A673 (cell line): ENCODE measurements at regions not wholly inside any gene's neighbourhood (a gene's known extent, or its start where the extent isn't known, plus 50 kb on each side); places are given as distances from the start of the nearest gene placed in this dataset.

Experiments used
- BruUV-seq: library from RNA; stranded (reverse); fragments of 400-500 nt; replicated peaks from 2 replicates; lab custom pipeline; 2021; lab: Mats Ljungman, UMichigan
- CTCF ChIA-PET: fragments of 300-600 bp; sonication (Branson Sonifier 250); formaldehyde crosslinking; loops from one replicate; lab custom pipeline; 2022; ENCODE audit warnings: antibody characterized with exemption; lab: Charles Lee
- POLR2A ChIA-PET: fragments of 300-600 bp; sonication (Branson Sonifier 250); formaldehyde crosslinking; loops from one replicate; lab custom pipeline; 2022; ENCODE audit warnings: antibody characterized with exemption; ENCODE audit not compliant: low non-redundant PET; lab: Charles Lee
- DNase-seq: peaks from one replicate; pipeline ENCODE4 v3.0.0-alpha.2; 2015; ENCODE audit warnings: low spot score
- H3K27ac ChIP-seq: fragments of 200-600 bp; sonication (generic); 2 replicates; pipeline ENCODE4 v1.5.1; 2016; ENCODE audit warnings: mixed run types, low read depth, mild to moderate bottlenecking, mixed read lengths, antibody characterized with exemption, low read length; ENCODE audit not compliant: poor library complexity, severe bottlenecking
- H3K27me3 ChIP-seq: fragments of 200-600 bp; sonication (generic); replicated peaks from 2 replicates; pipeline ENCODE4 v1.6.1; 2017; ENCODE audit warnings: mixed run types, low read depth, mild to moderate bottlenecking, mixed read lengths, antibody characterized with exemption, low read length; ENCODE audit not compliant: insufficient read depth, poor library complexity
- H3K36me3 ChIP-seq: fragments of 200-600 bp; sonication (generic); 2 replicates; pipeline ENCODE4 v1.6.1; 2016; ENCODE audit warnings: mixed run types, mild to moderate bottlenecking, mixed read lengths, antibody characterized with exemption, low read length; ENCODE audit not compliant: insufficient read depth, poor library complexity, severe bottlenecking
- H3K4me1 ChIP-seq: fragments of 200-600 bp; sonication (generic); 2 replicates; pipeline ENCODE4 v1.6.1; 2017; ENCODE audit warnings: mixed run types, mild to moderate bottlenecking, mixed read lengths, antibody characterized with exemption, low read length; ENCODE audit not compliant: insufficient read depth, poor library complexity, severe bottlenecking
- H3K4me3 ChIP-seq: fragments of 200-600 bp; sonication (generic); 2 replicates; pipeline ENCODE4 v1.5.1; 2016; ENCODE audit warnings: low read depth, mixed run types, mild to moderate bottlenecking, mixed read lengths, low read length; ENCODE audit not compliant: poor library complexity, severe bottlenecking
- H3K9me3 ChIP-seq: fragments of 200-600 bp; sonication (generic); 2 replicates; pipeline ENCODE4 v1.6.1; 2016; ENCODE audit warnings: mixed run types, low read depth, mild to moderate bottlenecking, mixed read lengths, antibody characterized with exemption, low read length; ENCODE audit not compliant: poor library complexity, severe bottlenecking
- CTCF ChIP-seq: fragments of 300-800, 200-600 bp; sonication (generic); conservative IDR thresholded peaks from 2 replicates; pipeline ENCODE4 v1.5.1; 2017; ENCODE audit warnings: low read depth, mild to moderate bottlenecking, antibody characterized with exemption, low read length, moderate library complexity, mixed read lengths
- EZH2 ChIP-seq: fragments of 200-600 bp; sonication (generic); IDR thresholded peaks from 2 replicates; pipeline ENCODE4 v1.6.1; 2017; ENCODE audit warnings: borderline replicate concordance, low read depth, mild to moderate bottlenecking, mixed read lengths, antibody characterized with exemption, low read length; ENCODE audit not compliant: poor library complexity, severe bottlenecking
- intact Hi-C: fragments of 100-400 bp; cut with micrococcal nuclease; formaldehyde crosslinking; loops from one replicate; pipeline ENCODE4 v1.10.0; 2022; ENCODE audit not compliant: unreplicated experiment

DNA sequence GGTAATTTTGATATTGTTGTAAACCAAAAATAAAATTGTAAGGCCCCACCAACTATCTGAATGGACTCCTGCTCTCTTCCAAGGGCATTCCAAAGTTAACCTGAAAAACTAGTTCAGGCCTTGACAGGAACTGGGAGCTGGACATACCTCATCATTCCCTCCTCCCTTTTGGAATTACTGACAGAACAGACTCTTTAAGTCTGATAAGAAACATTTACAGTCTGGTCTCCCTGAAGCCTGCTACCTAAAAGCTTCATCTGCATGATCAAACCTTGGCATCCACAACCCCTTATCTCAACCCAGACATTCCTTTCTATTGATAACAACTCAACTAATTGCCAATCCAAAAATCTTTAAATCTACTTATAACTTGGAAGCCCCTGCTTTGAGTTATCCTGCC, 123.8 kb downstream of the TLR5 start:
- CTCF ChIA-PET = no interaction called here
- no TSS peak for BruUV-seq

DNA sequence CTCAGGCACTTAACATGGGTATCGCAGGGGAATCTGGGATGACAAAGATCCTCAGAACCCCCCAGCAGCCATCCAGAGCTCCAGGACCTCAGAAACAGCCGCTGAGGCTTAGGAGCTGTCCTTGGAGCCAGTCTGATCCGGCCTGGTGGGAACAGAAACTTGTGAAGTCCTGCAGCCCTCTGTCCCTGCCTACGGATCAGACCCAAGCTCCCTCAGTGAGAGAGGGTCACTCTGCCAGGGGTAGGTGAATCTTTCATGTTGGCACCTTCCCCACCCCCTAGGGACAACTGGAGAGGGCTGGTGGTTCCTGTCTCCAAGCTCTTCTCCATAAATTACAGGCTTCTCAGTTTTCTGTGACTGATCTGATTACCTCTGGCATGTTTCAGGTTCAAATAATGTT, 122.3 kb downstream of the TLR5 start:
- Histone ChIP-seq H3K4me1 (peaks cover 16% of the 10 kb centered on the region), H3K4me3 (no peak overlapping the region), H3K27me3 (no peaks in the 10 kb centered on the region), H3K9me3 (no peaks in the 10 kb centered on the region), H3K36me3 (no peaks in the 10 kb centered on the region), H3K27ac (no peak overlapping the region)
- intact Hi-C loops = no loop called here
- CTCF ChIA-PET = no interaction called here
- DNase-seq = no peak
- TF ChIP-seq EZH2 (no peak), CTCF (no peak)
- no TSS peak for BruUV-seq
- POLR2A ChIA-PET = no interaction called here

More for the DNA sequence above, 123.8 kb downstream of the TLR5 start:
- Histone ChIP-seq H3K27me3 (no peaks in the 10 kb centered on the region), H3K36me3 (no peaks in the 10 kb centered on the region), H3K27ac (no peak overlapping the region), H3K9me3 (no peaks in the 10 kb centered on the region), H3K4me3 (no peak overlapping the region), H3K4me1 (peaks cover 16% of the 10 kb centered on the region)
- POLR2A ChIA-PET = no interaction called here
- intact Hi-C loops = no loop called here
- no peak for DNase-seq
- TF ChIP-seq CTCF (no peak), EZH2 (no peak)

DNA sequence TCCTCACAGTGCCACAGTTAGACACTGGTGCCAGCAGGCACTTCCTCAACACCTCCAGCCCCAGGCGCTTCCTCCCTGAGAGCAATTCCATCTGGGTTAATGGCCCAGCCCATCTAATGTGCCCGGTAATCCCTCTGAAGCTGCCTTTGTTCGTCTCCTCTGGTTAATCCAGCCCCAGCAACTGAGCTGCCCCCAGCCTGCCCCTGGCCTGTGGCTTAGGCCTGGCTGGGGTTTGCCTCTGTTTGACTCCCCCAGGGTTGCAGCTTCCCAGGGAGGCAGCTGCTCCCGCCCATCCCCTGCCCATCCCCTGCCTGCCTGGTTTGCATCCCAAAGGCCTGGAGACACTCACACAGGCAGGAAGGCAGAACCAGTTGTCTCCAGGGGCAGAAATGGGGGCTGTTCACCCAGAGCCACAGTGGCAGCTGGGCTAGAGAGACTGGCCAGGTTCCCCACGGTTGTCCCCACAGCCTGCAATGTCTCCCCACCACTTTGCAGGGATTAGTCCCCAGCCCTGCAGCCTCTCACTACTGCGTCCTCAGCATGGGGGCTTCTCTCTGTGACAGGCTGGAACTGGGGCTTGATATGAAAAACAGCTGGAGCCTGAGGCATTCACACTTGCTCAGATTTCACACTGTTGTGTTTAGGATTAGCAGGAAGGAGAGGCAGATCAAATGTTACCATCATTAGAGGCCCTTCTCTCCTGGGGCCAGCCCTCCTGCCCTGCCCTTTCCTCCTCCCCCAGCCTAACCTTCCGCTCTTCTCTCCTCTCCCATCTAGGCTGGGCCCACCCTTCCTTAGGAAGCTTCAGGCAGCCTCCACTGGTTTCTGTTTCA, 120.2 kb downstream of the TLR5 start:
- Histone ChIP-seq H3K27me3 (no peaks in the 10 kb centered on the region), H3K4me3 (no peak overlapping the region), H3K4me1 (peaks cover 16% of the 10 kb centered on the region), H3K36me3 (no peaks in the 10 kb centered on the region), H3K9me3 (no peaks in the 10 kb centered on the region), H3K27ac (peak overlapping the region; percentile 82)
- CTCF ChIA-PET = no interaction called here
- peak; percentile 93 for DNase-seq
- TF ChIP-seq CTCF (no peak), EZH2 (no peak)
- BruUV-seq = no TSS peak
- POLR2A ChIA-PET = interaction anchor here (0.6 kb wide), 1 partner anchor 41 kb away, joined by 3 read pairs; no protein-coding TSS in a partner anchor
- intact Hi-C loops = no loop called here
